Ishikawa (cell line): ENCODE measurements at regions not wholly inside any gene's neighbourhood (a gene's known extent, or its start where the extent isn't known, plus 50 kb on each side); places are given as distances from the start of the nearest gene placed in this dataset.

Experiments
- CEBPB ChIP-seq: IDR thresholded peaks from 2 replicates; pipeline ENCODE4 v1.6.1; 2012
- CREB1 ChIP-seq: IDR thresholded peaks from 2 replicates; pipeline ENCODE4 v1.6.1; 2012; ENCODE audit warnings: low read depth
- EGR1 ChIP-seq: IDR thresholded peaks from 2 replicates; pipeline ENCODE4 v1.6.1; 2012
- EP300 ChIP-seq: IDR thresholded peaks from 2 replicates; pipeline ENCODE4 v1.6.1; 2012; ENCODE audit warnings: borderline replicate concordance
- FOXM1 ChIP-seq: IDR thresholded peaks from 2 replicates; pipeline ENCODE4 v1.6.1; 2012; ENCODE audit warnings: low read depth, borderline replicate concordance
- MAX ChIP-seq: IDR thresholded peaks from 2 replicates; pipeline ENCODE4 v1.6.1; 2012
- NFIC ChIP-seq: IDR thresholded peaks from 2 replicates; pipeline ENCODE4 v1.6.1; 2012
- RAD21 ChIP-seq: IDR thresholded peaks from 2 replicates; pipeline ENCODE4 v1.6.1; 2012; ENCODE audit warnings: low read depth
- REST ChIP-seq: IDR thresholded peaks from 2 replicates; pipeline ENCODE4 v1.6.1; 2012; ENCODE audit warnings: low read depth, mild to moderate bottlenecking
- TAF1 ChIP-seq: IDR thresholded peaks from 2 replicates; pipeline ENCODE4 v1.6.1; 2012; ENCODE audit warnings: low read depth, mild to moderate bottlenecking
- TCF12 ChIP-seq: IDR thresholded peaks from 2 replicates; pipeline ENCODE4 v1.6.1; 2012; ENCODE audit warnings: low read depth
- TEAD4 ChIP-seq: IDR thresholded peaks from 2 replicates; pipeline ENCODE4 v1.6.1; 2012
- USF1 ChIP-seq: IDR thresholded peaks from 2 replicates; pipeline ENCODE4 v1.6.1; 2012
- YY1 ChIP-seq: IDR thresholded peaks from 2 replicates; pipeline ENCODE4 v1.6.1; 2012; ENCODE audit warnings: low read depth
- ZBTB7A ChIP-seq: IDR thresholded peaks from 2 replicates; pipeline ENCODE4 v1.6.1; 2012; ENCODE audit warnings: low read depth

GRCh38 chr17:12567077-12568053 lies 98.3 kb upstream of the MYOCD start:
- TF ChIP-seq RAD21 (no peak), TAF1 (no peak), EP300 (no peak), TCF12 (no peak), TEAD4 (no peak), CREB1 (no peak), USF1 (no peak), FOXM1 (no peak), EGR1 (no peak), REST (no peak), YY1 (no peak), NFIC (no peak), ZBTB7A (no peak), MAX (no peak), CEBPB (no peak)

GRCh38 chr17:12568358-12569251 lies 97.1 kb upstream of the MYOCD start:
- no peak for TF ChIP-seq EGR1
- no peak for TF ChIP-seq NFIC
- TF ChIP-seq USF1, result no peak
- TF ChIP-seq CREB1, result no peak
- no peak for TF ChIP-seq FOXM1
- TF ChIP-seq RAD21, result no peak
- TF ChIP-seq REST, result no peak
- TF ChIP-seq YY1, result no peak
- no peak for TF ChIP-seq ZBTB7A
- TF ChIP-seq MAX, result no peak
- TF ChIP-seq TEAD4, result no peak
- no peak for TF ChIP-seq TAF1
- no peak for TF ChIP-seq EP300
- no peak for TF ChIP-seq TCF12
- TF ChIP-seq CEBPB, result no peak

- TF ChIP-seq USF1 (no peak), NFIC (no peak), MAX (no peak), ZBTB7A (no peak), TAF1 (no peak), FOXM1 (no peak), CEBPB (no peak), YY1 (no peak)
Measured at GRCh38 chr17:12571606-12572005, 94.1 kb upstream of the MYOCD start.

- TF ChIP-seq CREB1 (no peak), REST (no peak), USF1 (no peak), NFIC (no peak), TEAD4 (no peak), TAF1 (no peak), EGR1 (no peak), ZBTB7A (no peak), EP300 (no peak), FOXM1 (no peak), RAD21 (no peak), CEBPB (no peak), YY1 (no peak)
Measured at GRCh38 chr17:12574525-12574924, 91.2 kb upstream of the MYOCD start.
